ENCODE measurements at regions not wholly inside any gene's neighbourhood (a gene's known extent, or its start where the extent isn't known, plus 50 kb on each side); places are given as distances from the start of the nearest gene placed in this dataset.
"Not testable (repeated sequence)": the region's sequence is repeated elsewhere in the genome, so short reads cannot be mapped to it uniquely, and the experiment has no call there.

GRCh38 chr7:91659096-91659495 is 221.4 kb downstream of the MTERF1 start:
- DNase-seq (ENCODE audit: low read depth in 4 of 4, low spot score in 2 of 4), result no peak

- no peak for DNase-seq (ENCODE audit: low read depth in 4 of 4, low spot score in 2 of 4)
These were observed 219.7 kb downstream of the MTERF1 start for GRCh38 chr7:91660734-91661356.

DNA sequence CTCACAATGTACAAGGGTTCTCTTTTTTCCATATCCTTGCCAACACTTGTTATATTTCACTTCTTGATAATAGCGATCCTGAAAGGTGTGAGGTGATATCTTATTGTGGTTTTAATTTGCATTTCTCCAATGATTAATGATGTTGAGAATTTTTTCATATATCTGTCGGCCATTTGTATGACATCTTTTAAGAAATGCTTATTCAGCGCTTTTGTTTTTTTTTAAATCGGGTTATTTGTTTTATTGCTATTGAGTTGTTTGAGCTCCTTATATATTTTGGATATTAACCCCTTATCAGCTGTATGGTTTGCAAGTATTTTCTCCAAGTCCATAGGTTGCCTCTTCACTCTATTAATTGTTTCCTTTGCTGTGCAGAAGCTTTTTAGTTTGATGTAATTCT is 218.8 kb downstream of the MTERF1 start:
- DNase-seq (ENCODE audit: low read depth in 4 of 4, low spot score in 2 of 4), result no peak

DNA sequence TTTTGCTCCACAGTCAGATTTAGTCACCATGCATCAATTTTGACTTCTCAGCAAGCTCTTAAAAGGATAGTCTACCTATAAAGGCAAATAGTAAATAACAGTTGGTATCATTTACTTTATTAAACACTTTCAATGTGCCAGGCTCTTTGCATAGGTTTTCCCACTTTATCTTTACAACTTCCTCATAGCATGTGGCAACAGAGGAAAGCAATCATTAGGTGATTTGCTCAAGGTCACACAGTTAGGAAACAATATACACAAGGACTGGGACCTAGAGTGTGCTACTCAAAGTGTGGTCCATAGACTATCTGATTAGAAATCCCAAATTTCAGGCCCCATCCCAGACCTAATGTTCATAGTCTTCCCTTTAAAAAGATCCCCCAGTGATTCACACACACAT is 212.3 kb downstream of the MTERF1 start:
- DNase-seq (ENCODE audit: low read depth in 4 of 4, low spot score in 2 of 4), result no peak

- DNase-seq (ENCODE audit: low read depth in 4 of 4, low spot score in 2 of 4), result no peak
These were observed 209.3 kb downstream of the MTERF1 start for GRCh38 chr7:91671245-91671644.

- DNase-seq (ENCODE audit: low read depth in 4 of 4, low spot score in 2 of 4), result no peak
These were observed 206.0 kb downstream of the MTERF1 start for GRCh38 chr7:91674470-91674869.

DNA sequence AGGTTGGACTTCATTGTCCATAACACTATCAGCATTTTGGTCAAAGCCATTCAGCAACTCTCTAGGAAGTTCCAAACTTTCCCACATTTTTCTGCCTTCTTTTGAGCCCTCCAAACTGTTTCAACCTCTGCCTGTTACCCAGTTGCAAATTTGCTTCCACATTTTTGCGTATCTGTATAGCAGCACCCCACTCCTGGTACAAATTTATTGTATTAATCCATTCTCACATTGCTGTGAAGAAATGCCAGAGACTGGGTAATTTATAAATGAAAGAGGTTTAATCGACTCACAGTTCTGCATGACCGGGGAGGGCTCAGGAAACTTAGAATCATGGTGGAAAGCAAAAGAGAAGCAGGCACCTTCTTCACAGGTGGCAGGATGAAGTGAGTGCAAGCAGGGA is 198.8 kb downstream of the MTERF1 start:
- DNase-seq (ENCODE audit: low read depth in 4 of 4, low spot score in 2 of 4), result no peak

- DNase-seq (ENCODE audit: low read depth in 4 of 4, low spot score in 2 of 4), result no peak
These were observed 196.7 kb downstream of the MTERF1 start for GRCh38 chr7:91683823-91684222.

- no peak for DNase-seq (ENCODE audit: low read depth in 4 of 4, low spot score in 2 of 4)
These were observed 195.0 kb downstream of the MTERF1 start for GRCh38 chr7:91685544-91685943.

- no peak for DNase-seq (ENCODE audit: low read depth in 4 of 4, low spot score in 2 of 4)
These were observed 189.9 kb downstream of the MTERF1 start for GRCh38 chr7:91690541-91691070.

DNA sequence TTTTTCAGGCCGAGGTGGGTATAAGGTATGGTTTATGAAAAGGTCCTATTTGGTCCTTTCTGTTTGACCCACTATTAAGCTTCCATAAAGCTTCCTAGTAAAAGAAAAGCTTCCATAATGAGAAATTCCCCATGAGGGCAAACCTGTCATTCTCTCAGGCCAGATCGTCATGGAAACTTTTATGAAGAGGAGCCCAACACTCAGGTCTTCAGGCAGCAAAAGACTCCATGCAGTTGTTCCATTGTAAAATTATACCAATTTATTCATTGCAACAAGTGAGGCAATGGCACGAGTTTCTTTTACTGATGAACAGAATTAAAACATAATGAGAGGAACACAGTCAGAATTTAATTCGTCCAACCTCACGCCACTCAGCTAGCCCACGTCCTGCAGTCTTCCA is 188.6 kb downstream of the MTERF1 start:
- no peak for DNase-seq (ENCODE audit: low read depth in 4 of 4, low spot score in 2 of 4)

DNA sequence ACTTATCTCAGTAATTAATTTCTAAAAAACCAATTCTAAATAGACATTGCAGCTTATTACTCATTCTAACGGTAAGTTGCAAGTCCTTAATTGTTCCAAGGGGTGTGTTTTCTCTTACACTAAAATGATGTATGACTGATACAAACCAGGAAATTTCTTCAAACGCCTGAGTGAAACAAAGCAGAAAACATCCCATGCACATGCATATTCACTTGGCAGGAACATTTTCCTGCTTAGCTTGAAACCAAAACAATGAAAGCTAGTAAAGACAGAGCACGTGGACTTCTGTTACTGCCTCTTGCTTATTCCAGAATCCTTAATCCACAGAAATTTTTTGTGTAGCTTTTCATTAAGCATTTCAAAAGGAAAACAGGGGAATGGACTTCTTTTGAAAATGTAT is 187.7 kb downstream of the MTERF1 start:
- no peak for DNase-seq (ENCODE audit: low read depth in 4 of 4, low spot score in 2 of 4)

- no peak for DNase-seq (ENCODE audit: low read depth in 4 of 4, low spot score in 2 of 4)
These were observed 186.1 kb downstream of the MTERF1 start for GRCh38 chr7:91694351-91694841.

DNA sequence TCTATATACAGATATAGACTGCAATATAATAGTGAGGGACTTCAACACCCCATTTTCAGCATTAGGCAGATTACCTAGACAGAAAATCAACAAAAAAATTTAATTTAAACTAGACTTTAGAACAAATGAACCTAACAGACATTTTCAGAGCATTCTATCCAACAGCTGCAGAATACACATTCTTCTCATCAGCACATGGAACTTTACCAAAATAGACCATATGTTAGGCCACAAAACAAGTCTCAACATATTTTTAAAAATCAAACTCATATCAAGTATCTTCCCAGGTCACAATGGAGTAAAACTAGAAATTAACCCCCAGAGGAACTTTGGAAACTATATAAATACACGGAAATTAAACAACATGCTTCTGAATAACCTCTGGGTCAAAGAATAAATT is 169.6 kb downstream of the MTERF1 start:
- no peak for DNase-seq (ENCODE audit: low read depth in 4 of 4, low spot score in 2 of 4)

GRCh38 chr7:91713669-91714068 is 166.8 kb downstream of the MTERF1 start:
- no peak for DNase-seq (ENCODE audit: low read depth in 4 of 4, low spot score in 2 of 4)

- DNase-seq (ENCODE audit: low read depth in 4 of 4, low spot score in 2 of 4), result no peak
These were observed 162.6 kb downstream of the MTERF1 start for GRCh38 chr7:91717681-91718470.

- no peak for DNase-seq (ENCODE audit: low read depth in 4 of 4, low spot score in 2 of 4)
These were observed 161.5 kb downstream of the MTERF1 start for GRCh38 chr7:91719008-91719407.

- DNase-seq (ENCODE audit: low read depth in 4 of 4, low spot score in 2 of 4), result no peak
These were observed 160.1 kb downstream of the MTERF1 start for GRCh38 chr7:91720260-91720937.

DNA sequence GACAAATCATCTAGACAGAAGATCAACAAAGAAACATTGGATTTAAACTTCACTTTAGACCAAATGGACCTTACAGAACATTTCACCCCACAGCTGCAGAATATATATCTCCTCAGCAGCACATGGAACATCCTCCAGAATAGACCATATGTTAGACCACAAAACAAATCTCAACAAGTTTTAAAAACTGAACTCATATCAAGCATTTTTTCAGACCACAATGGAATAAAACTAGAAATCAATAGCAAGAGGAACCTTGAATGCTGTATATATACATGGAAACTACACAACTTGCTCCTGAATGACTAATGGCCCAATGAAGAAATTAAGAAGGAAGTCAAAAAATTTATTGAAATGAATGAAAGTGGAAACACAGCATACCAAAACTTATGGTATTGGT is 157.7 kb downstream of the MTERF1 start:
- no peak for DNase-seq (ENCODE audit: low read depth in 4 of 4, low spot score in 2 of 4)

DNA sequence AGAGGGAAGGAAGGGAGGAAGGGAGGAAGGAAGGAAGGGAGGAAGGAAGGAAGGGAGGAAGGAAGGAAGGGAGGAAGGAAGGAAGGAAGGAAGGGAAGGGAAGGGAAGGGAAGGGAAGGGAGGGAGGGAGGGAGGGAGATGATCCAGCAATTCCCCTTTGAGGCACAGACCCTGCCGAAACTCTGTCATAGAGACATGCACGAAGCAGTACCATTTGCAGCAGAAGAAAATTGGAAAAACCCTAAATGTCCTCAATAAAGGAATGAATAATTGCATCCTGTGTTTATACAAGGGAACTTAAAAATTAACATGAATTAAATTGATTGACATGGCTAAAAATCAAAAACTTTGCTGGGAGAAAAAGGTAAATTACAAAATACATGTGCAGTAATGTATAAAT is 151.5 kb downstream of the MTERF1 start:
- not testable (repeated sequence) for DNase-seq (ENCODE audit: low read depth in 4 of 4, low spot score in 2 of 4)

GRCh38 chr7:91731976-91732375 is 148.5 kb downstream of the MTERF1 start:
- no peak for DNase-seq (ENCODE audit: low read depth in 4 of 4, low spot score in 2 of 4)
